OCI-LY7 (cell line): ENCODE measurements at regions not wholly inside any gene's neighbourhood (a gene's known extent, or its start where the extent isn't known, plus 50 kb on each side); places are given as distances from the start of the nearest gene placed in this dataset.

Experiments
- BruUV-seq: library from RNA; stranded (reverse); fragments of 400-500 nt; replicated peaks from 2 replicates; lab custom pipeline; 2021; lab: Mats Ljungman, UMichigan
- CTCF ChIA-PET: fragments of 300-600 bp; sonication (Branson Sonifier 250); formaldehyde crosslinking; loops from one replicate; lab custom pipeline; 2022; ENCODE audit warnings: antibody characterized with exemption; ENCODE audit not compliant: unreplicated experiment; lab: Charles Lee
- POLR2A ChIA-PET: fragments of 300-600 bp; sonication (Branson Sonifier 250); formaldehyde crosslinking; loops from one replicate; lab custom pipeline; 2022; ENCODE audit warnings: antibody characterized with exemption; lab: Charles Lee
- DNase-seq: peaks from one replicate; pipeline ENCODE4 v3.0.0-alpha.2; 2015; ENCODE audit warnings: low spot score
- H2AFZ ChIP-seq: fragments of 200-600 bp; sonication (generic), shearing (Covaris generic); 2 replicates; pipeline ENCODE4 v1.6.1; 2014; ENCODE audit warnings: mild to moderate bottlenecking, antibody characterized with exemption, low read length, moderate library complexity
- H3K27ac ChIP-seq: fragments of 200-600 bp; sonication (generic); 2 replicates; pipeline ENCODE4 v1.5.1; 2014; ENCODE audit warnings: mixed run types, low read depth, mild to moderate bottlenecking, moderate library complexity, low read length, inconsistent platforms; ENCODE audit not compliant: poor library complexity, severe bottlenecking
- H3K36me3 ChIP-seq: fragments of 200-600 bp; sonication (generic); 2 replicates; pipeline ENCODE4 v1.6.1; 2014; ENCODE audit warnings: mild to moderate bottlenecking, antibody characterized with exemption, low read length, moderate library complexity, mixed read lengths; ENCODE audit not compliant: insufficient read depth
- H3K4me1 ChIP-seq: fragments of 200-600 bp; sonication (generic); 2 replicates; pipeline ENCODE4 v1.5.1; 2014; ENCODE audit warnings: mild to moderate bottlenecking, low read length; ENCODE audit not compliant: insufficient read depth, poor library complexity, severe bottlenecking
- H3K4me2 ChIP-seq: fragments of 200-600 bp; sonication (generic); 2 replicates; pipeline ENCODE4 v1.6.1; 2014; ENCODE audit warnings: mild to moderate bottlenecking, low read length
- H3K4me3 ChIP-seq: fragments of 200-600 bp; sonication (generic); 2 replicates; pipeline ENCODE4 v1.5.1; 2014; ENCODE audit warnings: mild to moderate bottlenecking, low read depth, low read length; ENCODE audit not compliant: poor library complexity, severe bottlenecking
- H3K79me2 ChIP-seq: fragments of 200-600 bp; sonication (generic); 2 replicates; pipeline ENCODE4 v1.6.1; 2016; ENCODE audit warnings: low read depth, mild to moderate bottlenecking, low read length, moderate library complexity, mixed read lengths; ENCODE audit not compliant: insufficient read depth
- H3K9me2 ChIP-seq: fragments of 200-600 bp; sonication (generic); 2 replicates; pipeline ENCODE4 v1.6.1; 2016; ENCODE audit warnings: mild to moderate bottlenecking, low read length, mixed read lengths; ENCODE audit not compliant: insufficient read depth
- H3K9me3 ChIP-seq: fragments of 200-600 bp; sonication (generic); 2 replicates; pipeline ENCODE4 v1.6.1; 2014; ENCODE audit warnings: mild to moderate bottlenecking, mixed run types, low read length, mixed read lengths
- H4K20me1 ChIP-seq: fragments of 200-600 bp; sonication (generic); 2 replicates; pipeline ENCODE4 v1.6.1; 2014; ENCODE audit warnings: mild to moderate bottlenecking, antibody characterized with exemption, low read length, moderate library complexity, mixed read lengths; ENCODE audit not compliant: insufficient read depth
- EZH2phosphoT487 ChIP-seq: fragments of 200-600 bp; sonication (generic); IDR thresholded peaks from 2 replicates; pipeline ENCODE4 v1.6.1; 2018; ENCODE audit warnings: low read depth, borderline replicate concordance, mild to moderate bottlenecking, mixed run types, antibody characterized with exemption, low read length, moderate library complexity, mixed read lengths
- intact Hi-C: fragments of 100-400 bp; cut with micrococcal nuclease; formaldehyde crosslinking; loops from one replicate; pipeline ENCODE4 v1.10.0; 2022; ENCODE audit not compliant: unreplicated experiment
- TF ChIP-seq, protein P1 (sequence below): fragments of 200-600 bp; sonication (generic); conservative IDR thresholded peaks from 2 replicates; pipeline ENCODE4 v1.5.1; 2014; ENCODE audit warnings: mild to moderate bottlenecking, antibody characterized with exemption, low read length, moderate library complexity, mixed read lengths

DNA sequence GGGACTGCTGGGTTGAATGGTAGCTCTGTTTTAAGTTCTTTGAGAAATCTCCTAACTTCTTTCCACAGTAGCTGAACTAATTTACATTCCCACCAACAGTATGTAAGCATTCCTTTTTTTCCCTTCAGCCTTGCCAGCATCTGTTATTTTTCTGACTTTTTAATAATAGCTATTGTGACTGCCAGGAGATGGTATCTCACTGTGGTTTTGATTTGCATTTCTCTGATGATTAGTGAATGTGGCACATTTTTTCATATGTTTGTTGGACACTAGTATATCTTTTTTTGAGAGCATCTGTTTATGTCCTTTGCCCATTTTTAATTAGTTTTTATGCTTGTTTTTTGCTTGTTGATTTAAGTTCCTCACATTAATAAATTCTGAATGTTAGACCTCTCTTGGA lies 990.8 kb downstream of the GATA3 start:
- Histone ChIP-seq H3K4me1 (no peaks in the 10 kb centered on the region), H3K79me2 (no peaks in the 10 kb centered on the region), H3K9me3 (0 out of 2 replicates have a peak, but pooled peaks cover 5% of the 10 kb centered on the region), H3K4me3 (no peak overlapping the region), H3K4me2 (no peak overlapping the region), H2AFZ (no peak overlapping the region), H4K20me1 (no peaks in the 10 kb centered on the region), H3K36me3 (no peaks in the 10 kb centered on the region), H3K9me2 (no peaks in the 10 kb centered on the region), H3K27ac (no peak overlapping the region)
- no TSS peak for BruUV-seq
- intact Hi-C loops = no loop called here
- DNase-seq = no peak
- ChIA-PET CTCF (no interaction called here), POLR2A (interaction anchor here (1.4 kb wide), 1 partner anchor 9 kb away, joined by 5 read pairs; no protein-coding TSS in a partner anchor)
- TF ChIP-seq EZH2phosphoT487 = no peak
- TF ChIP-seq, protein P1, sequence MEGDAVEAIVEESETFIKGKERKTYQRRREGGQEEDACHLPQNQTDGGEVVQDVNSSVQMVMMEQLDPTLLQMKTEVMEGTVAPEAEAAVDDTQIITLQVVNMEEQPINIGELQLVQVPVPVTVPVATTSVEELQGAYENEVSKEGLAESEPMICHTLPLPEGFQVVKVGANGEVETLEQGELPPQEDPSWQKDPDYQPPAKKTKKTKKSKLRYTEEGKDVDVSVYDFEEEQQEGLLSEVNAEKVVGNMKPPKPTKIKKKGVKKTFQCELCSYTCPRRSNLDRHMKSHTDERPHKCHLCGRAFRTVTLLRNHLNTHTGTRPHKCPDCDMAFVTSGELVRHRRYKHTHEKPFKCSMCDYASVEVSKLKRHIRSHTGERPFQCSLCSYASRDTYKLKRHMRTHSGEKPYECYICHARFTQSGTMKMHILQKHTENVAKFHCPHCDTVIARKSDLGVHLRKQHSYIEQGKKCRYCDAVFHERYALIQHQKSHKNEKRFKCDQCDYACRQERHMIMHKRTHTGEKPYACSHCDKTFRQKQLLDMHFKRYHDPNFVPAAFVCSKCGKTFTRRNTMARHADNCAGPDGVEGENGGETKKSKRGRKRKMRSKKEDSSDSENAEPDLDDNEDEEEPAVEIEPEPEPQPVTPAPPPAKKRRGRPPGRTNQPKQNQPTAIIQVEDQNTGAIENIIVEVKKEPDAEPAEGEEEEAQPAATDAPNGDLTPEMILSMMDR = no peak

DNA sequence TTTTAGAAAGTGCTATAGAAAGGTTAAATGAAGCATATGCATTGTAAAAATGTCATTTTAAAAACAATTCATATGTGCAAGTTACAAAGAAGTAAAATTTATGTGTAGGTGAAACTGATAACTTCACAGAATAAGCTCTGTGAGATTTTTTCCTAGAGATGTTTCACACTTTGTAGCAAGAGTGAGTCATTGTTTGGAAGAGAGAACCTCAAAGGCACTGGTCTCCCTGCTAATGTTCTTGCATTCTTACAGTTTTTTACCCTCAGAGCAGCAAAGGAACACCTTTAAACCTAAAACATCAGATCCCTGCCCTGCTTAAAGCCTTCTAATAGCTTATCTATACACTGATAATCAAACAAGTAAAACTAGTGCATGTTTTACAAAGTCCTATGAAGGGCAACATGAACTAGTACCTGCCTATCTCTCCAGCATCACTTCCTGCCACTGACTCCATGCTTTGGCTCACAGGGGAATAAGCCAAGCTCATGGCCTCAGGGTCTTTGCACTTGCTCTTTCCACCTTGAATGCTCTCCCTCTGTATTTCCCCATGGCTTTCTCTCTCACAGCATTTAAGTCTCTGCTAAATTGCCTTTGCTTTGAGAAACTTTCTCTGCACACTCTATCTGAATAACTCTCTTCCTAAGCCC lies 997.0 kb downstream of the GATA3 start:
- no TSS peak for BruUV-seq
- POLR2A ChIA-PET = no interaction called here

DNA sequence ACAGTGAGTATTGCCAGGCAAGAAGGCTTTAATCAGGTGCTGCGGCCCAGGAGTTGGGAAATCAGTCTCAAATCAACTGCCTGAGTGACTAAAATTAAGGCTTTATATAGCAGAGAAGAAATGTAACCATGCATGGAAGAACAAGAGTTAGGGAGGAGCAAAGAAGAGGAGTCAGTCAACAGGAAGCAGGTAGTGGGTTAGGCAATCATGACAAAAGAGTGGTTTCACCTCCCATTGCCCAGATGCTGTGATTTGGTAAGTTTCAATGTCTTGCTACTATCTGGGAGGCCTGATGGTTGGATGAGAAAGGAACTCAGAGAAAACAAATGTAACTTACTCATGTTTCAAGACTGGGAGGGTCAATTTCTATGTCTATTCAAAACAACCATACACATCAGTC lies 998.3 kb downstream of the GATA3 start:
- Histone ChIP-seq H3K9me3 (0 out of 2 replicates have a peak, but pooled peaks cover 5% of the 10 kb centered on the region), H3K4me1 (no peaks in the 10 kb centered on the region), H3K4me3 (no peak overlapping the region), H3K36me3 (no peaks in the 10 kb centered on the region), H3K79me2 (no peaks in the 10 kb centered on the region), H4K20me1 (no peaks in the 10 kb centered on the region), H3K4me2 (no peak overlapping the region), H2AFZ (no peak overlapping the region), H3K27ac (no peak overlapping the region), H3K9me2 (no peaks in the 10 kb centered on the region)
- ChIA-PET POLR2A (no interaction called here), CTCF (no interaction called here)
- intact Hi-C loops = no loop called here
- no peak for DNase-seq
- BruUV-seq = no TSS peak
- TF ChIP-seq, protein P1 = no peak
- TF ChIP-seq EZH2phosphoT487 = no peak

More for the DNA sequence above, 997.0 kb downstream of the GATA3 start:
- CTCF ChIA-PET = no interaction called here
- no peak overlapping the region for H3K4me2 ChIP-seq
- no peak for DNase-seq
- H3K4me3 ChIP-seq = no peak overlapping the region
- no peaks in the 10 kb centered on the region for H3K36me3 ChIP-seq
- TF ChIP-seq, protein P1 = no peak
- no peak for TF ChIP-seq EZH2phosphoT487
- intact Hi-C loops = no loop called here
- 0 out of 2 replicates have a peak, but pooled peaks cover 5% of the 10 kb centered on the region for H3K9me3 ChIP-seq
- no peaks in the 10 kb centered on the region for H3K4me1 ChIP-seq
- no peaks in the 10 kb centered on the region for H3K79me2 ChIP-seq
- H3K9me2 ChIP-seq = no peaks in the 10 kb centered on the region
- no peaks in the 10 kb centered on the region for H4K20me1 ChIP-seq
- no peak overlapping the region for H2AFZ ChIP-seq
- no peak overlapping the region for H3K27ac ChIP-seq
